Endothelial cell of hepatic sinusoid (primary cell): ENCODE measurements at regions not wholly inside any gene's neighbourhood (a gene's known extent, or its start where the extent isn't known, plus 50 kb on each side); places are given as distances from the start of the nearest gene placed in this dataset.

ENCODE experiments used
- in situ Hi-C: cut with HindIII; loops from 2 replicates; pipeline ENCODE4 v1.10.0; 2017; ENCODE audit warnings: low sequenced_read_pairs

DNA sequence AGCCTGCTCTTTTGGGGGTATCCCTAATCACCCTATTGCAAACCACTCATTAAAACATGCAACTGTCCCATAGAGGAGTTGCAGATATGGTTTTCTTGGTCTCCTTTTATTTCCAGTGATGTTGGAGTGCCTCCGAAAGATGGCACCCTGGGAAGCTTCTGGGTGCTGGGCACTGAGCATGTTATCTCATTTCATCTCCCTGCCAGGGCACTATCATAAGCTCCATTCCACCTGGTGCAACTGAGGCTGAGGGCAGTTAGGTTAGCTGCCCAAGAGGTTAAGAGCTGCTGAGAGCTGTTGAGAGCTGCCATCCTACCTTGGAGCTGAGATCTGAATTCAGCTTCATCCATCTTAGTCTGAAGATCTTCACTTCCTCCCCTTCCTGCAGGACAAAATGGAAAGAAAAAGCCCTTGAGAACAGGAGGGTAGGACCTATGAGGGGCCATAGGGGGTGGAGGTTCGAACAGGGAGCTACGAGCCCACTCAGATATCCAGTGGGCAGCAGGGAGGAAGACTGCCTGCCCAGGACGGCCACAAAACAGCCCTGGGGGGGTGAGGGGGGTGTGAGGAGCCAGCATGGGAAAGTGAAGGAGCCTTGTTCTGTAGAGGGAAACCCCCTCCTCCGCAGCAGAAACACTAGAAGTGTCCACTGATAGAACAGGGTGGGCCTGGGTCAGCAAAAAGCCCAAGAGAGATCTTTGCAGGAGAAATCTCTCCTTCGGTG lies 202.5 kb downstream of the ZFP36L2 start:
- in situ Hi-C loops: no loop called here

DNA sequence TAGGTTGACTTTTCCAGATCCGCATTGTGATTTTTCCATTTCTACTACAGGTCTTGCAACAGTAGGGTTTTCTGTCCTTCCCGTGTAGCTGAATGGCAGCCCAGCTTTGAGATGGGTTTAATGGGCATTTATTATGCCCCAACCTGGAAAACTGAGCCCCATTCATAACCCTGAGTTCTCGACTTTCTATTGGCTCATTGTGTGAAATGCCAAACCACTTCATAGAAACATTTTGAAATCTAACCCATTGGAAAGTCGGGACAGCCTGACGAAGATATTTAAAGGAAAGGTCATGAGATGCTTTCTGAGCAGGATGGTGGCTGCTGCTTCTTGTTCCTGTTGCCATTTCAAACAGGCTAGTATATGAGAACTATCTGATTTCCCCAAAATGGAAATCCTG lies 203.5 kb downstream of the ZFP36L2 start:
- in situ Hi-C loops: no loop called here

DNA sequence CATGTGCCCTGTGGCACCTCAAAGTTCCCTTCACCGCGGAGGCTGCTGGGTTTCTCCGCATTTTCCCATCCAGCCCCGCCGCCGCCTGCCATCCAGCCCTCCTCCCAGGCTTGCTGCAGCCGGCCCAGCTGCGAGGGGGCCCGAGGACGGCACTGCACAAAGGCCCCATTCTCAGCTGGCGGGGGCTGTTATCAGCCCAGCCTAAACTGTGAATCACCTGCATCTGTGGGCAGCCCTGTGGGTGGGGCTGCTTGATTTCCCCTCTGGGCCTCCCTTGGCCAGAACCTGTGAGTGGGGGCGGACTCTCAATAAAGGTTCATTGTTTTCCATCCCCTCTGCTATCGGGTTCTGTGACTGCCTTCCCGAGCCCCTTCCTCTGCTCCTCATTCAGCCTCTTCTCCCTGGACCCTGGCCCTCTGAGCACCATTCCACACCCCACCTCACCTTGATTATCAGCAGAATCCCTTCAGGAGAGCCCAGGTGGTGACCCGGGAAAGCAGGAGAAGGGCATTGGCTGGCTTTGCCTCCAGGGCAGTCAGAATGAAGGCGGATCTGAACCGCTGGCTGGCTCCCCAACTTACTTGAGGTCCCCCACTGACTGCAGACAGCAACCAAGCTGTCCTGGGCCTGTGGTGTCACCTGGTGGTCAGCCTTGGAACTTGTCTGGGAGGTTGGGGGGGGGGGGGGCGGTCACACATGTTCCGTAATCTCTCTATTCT lies 204.5 kb downstream of the ZFP36L2 start:
- in situ Hi-C loops: no loop called here

DNA sequence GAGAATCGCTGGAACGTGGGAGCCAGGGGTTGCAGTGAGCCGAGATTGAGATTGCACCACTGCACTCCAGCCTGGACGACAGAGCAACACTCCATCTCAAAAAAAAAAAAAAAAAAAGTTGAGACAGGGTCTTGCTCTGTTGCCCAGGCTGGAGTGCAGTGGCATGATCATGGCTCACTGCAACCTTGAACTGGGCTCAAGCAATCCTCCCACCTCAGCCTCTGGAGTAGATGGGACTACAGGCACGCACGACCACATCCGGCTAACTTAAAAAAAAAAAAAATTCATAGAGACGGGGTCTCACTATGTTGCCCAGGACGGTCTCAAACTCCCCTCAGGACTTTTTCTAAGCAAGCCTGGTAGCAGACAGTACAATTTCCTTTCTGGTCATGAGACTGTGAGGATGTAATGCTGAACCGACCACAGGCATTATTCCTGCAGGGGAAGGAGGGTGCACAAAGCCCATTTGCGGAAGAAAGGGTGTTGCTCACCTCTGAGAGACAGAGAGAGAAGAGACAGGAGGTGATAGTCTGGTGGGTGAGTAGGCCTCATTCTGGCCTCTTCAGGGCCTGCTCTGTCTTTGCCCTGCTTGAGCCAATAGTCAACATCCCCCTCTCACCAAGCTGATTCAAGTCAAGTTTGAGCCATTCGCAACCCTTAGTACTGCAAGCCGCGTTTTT lies 205.3 kb downstream of the ZFP36L2 start:
- in situ Hi-C loops: no loop called here

DNA sequence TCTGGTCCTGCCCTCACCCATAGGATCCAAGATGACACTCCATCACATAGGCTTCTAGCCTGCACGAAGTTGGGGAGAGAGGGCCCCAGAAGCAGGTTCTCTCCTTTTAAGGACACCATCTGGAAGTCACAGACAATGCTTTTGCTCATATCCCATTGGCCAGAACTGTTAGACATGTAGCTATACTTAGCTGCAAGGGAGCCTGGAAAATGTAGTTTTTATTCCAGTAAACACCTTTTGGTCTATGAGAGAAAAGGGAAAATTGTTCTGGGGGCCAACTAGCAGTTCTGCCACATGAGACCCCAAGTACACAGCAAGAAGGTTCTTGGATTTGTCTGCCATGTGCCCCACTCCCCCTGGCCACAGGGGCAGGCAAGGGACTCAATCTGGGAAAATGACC lies 206.1 kb downstream of the ZFP36L2 start:
- in situ Hi-C loops: no loop called here

DNA sequence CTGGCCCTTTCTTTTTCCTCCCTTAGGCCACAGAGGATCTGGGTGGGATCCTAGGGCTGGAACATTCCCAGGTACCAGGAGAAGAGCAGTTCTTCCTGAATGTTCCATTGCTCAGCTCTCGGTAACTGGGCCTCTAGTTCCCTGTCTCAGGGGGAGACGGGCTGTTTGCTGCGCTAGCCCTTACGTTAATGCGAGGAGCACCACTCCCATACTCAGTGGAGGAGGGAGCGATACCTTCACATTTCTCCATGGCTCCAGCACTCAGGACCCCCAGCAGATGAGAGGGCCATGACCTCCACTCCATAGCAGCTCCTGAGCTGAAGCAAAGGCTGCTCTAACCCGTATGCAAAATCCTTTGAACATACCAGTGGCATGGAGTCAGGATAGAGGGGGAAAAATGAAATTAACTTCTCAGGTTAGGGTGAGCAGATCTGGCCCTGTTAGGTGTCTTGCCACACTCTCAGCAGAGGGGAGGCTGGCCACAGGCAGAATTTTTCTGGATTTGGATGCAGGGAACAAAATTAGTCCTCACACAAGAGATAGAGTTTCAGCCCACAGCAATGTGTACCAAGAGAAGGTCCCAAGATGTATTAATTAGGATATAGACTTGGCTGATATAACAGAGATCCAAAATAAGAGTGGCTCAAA lies 206.7 kb downstream of the ZFP36L2 start:
- in situ Hi-C loops: no loop called here

DNA sequence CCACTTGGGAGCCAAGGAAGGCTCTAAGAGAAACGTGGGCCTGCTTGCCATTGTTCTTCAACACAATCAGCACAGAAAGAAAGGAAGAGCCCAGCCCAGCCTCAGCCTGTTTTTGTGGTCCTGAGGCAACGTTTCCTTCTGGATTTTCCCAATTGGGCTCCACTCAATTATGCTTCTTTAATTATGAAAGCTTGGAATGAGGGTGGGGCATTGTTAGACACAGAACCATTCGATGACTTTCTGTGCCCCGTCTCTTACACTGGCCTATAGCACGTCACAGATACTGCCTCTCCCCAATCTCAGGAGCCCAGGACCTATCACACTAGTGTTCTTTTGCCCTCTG lies 207.4 kb downstream of the ZFP36L2 start:
- in situ Hi-C loops: no loop called here

DNA sequence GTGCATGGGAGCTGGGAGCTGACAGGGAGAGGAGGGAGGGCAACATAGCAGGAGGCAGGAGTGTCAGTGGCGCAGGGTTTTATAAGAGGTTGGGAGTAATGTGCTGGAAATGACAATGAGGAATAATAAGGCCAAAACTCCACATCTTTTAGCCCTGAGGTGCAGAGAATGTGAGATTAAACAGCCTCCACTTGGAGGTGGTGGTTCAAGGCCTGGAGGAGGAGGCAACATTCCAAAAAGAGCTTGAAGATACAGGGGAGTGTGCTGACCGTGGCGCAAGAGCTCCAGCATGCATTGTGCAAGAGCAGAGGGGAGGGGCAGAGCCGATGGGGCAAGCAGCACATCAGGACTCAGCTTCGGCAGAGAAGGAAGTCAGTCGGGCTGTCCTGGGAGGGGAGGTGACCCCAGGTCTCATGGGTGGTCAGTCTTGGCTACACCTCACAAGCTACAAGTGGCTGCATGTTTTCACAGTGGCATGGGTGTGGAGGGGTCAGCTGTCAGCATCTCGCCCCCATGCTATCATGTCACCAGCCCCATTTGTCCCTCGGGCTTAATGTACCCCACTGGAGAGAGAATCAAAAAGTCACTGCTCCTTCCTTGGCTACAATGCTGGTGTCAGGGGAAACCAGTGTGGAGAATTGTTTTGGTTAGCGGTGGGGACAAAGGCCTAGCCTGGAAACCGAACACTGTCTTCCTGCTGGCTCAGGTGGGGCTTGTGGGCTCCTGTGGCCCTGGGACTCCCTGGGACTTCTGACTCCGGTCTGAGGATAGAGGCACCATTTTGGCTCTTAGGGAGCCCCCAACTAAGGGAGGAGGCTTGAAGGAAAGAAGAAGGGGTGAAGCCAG lies 208.0 kb downstream of the ZFP36L2 start:
- in situ Hi-C loops: no loop called here

DNA sequence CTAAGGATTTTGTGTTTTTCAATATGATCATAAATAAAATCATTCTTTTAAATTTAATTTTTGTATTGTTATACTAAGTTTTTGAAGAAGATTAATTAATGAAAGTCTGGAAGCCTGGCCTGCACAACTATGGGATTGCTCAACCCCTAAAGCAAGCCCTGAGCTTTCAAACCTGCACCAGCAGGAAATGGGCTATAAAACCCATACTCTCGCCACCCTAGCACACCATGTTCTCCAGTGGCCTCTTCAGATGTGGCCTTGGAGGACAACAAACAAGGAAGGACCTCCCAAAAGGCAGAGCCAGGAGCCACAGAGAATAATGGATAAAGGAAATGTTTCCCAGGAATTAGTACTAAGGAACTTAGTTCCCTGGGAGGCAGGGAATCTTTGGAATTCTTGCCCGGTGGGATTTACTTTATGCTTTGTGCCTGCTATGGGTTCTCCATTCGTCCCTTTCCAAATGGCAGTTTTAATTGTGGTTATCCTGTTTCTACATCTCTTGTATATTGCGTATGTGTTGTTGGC lies 212.5 kb downstream of the ZFP36L2 start:
- in situ Hi-C loops: no loop called here

DNA sequence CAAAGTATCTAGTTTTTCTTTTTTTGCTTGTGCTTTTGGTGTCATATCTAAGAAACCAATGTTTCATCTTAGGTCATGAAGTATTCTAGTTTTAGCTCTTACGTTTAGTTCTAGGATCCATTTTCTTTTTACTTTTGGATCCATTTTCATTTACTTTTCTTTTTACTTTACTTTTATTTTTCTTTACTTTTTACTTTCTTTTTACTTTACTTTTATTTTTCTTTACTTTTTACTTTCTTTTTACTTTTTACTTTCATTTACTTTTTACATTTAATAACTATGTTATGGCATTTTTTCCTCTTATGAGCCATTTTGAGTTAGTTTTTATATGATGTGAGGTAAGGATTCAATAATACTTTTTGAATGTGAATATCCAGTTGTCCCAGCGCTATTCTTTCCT lies 213.4 kb downstream of the ZFP36L2 start:
- in situ Hi-C loops: no loop called here

DNA sequence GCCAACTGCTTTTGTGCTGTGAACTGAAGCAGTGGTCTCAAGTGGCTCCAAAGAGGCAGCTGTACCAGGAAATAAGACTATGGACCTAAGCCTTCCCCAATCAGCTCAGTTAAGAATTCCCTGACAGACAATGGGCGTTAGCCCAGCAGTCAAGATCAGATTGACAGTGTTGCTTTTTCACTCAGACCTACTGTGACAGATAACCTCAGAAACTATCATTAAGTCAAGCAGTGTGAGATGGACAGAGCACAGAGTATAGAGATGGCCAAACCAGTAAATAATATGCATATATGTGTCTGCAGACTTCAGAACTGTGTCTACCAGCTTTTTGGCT lies 215.3 kb downstream of the ZFP36L2 start:
- in situ Hi-C loops: no loop called here

DNA sequence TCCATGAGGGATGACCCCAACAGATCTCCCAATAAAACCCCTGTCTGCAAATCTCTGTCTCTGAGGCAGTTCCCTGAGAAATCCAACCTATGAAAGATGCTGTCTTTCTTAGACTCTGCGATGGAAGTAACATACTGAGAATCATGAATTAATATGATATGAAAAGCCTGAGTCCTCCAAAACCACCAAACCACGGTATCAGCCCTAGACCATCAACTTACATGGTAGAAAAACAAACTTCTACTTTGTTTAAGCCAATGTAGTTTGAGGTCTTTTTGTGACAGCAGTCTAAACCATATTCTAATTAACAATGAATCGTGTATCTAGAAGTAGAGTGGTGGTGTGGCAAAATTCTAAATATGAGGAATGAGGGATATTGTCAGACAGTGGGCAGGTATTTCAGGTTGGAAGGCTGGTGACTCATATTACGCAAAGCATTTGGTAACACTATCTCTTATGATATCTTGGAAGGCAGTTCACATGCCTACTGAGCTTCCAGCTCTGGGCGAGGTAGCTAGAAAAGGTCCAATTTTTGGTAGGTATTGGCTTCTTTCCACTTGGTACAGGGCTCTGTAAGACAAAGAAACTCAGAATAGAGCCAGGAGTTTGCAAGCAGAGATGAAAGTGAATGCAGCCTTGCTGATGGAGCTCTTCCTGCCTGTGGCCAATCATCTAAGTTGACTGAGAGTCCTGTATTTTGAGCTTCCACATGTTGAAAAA lies 215.8 kb downstream of the ZFP36L2 start:
- in situ Hi-C loops: no loop called here

DNA sequence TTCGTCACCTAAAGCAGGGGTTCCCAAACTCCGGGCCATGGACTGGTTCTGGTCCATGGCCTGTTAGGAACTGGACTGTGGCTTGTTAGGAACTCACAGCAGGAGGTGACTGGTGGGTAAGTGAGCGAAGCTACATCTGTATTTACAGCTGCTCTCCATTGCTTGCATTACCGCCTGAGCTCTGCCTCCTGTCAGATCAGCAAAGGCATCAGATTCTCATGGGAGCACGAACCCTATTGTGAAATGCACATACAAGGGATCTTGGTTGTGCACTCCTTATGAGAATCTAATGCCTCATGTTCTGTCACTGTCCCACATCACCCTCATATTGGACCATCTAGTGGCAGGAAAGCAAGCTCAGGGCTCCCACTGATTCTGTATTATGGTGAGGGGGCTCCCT lies 217.0 kb downstream of the ZFP36L2 start:
- in situ Hi-C loops: no loop called here

DNA sequence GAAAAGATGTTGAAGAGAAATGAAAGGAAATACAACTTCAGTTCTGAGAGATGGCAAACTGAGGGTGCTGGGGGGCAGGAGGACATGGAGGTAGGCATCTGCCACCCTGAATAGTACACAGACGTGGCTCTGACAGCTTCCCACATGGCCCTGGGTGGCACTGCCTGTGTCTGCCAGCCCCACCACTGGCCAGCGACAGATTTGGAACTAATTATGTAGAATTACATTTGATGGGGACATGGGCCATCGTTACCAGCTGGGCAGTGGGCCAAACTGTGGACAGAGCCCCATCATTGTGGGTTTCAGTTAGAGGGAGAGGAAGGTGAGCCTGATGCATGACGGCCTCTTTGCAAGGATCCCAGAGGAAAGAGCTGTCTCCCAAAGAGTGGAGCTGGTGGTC lies 216.0 kb upstream of the HAAO start:
- in situ Hi-C loops: no loop called here

DNA sequence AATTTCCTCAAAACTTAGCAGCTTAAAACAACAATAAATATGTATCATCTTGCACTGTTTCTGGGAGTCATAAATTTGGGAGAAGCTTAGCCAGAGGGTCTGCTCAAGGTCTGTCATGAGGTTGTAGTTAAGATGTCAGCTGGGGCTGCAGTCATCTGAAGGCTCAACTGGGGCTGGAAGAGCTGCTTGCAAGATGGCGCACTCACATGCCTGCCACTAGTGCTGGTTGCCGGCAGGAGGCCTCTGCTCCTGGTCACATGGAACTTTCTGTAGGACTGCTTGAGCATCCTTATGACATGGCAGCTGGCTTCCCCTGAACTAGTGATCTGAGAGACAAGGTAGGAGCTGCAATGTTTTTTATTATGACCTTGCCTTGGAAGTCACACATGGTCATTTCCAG lies 215.5 kb upstream of the HAAO start:
- in situ Hi-C loops: no loop called here

DNA sequence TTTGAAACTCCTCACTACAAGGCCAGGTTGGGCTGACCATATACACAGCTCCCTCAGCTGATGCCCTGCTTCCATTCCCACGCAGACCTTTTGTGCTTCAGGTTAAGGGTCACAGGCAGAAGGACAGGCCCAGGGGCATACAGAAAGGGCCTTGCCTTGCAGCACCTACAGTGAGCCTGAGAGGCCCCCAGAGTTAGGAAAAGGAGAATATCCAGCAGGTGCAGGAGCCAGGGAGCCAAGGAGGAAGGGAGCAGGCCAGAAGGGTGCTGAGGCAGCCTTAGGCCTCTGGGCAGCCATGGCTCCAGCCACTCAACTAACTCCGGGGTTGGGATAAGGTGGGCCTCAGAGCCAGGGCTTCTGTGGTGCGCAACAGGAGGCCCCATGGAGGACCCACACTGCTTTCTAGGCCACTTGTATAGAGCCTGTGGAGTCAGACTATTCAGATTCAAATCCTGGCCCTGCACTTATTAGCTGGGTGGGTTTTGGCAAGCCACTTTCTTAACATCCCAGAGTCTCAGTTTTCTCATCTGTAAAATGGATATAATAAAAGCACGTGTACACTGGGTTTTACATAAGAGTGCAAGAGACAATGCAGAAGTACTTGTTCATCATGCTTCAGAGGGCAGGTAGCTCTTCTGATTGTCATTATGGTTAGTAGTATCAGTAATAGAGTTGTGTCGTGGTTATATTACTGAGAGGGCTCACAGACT lies 214.6 kb upstream of the HAAO start:
- in situ Hi-C loops: no loop called here

DNA sequence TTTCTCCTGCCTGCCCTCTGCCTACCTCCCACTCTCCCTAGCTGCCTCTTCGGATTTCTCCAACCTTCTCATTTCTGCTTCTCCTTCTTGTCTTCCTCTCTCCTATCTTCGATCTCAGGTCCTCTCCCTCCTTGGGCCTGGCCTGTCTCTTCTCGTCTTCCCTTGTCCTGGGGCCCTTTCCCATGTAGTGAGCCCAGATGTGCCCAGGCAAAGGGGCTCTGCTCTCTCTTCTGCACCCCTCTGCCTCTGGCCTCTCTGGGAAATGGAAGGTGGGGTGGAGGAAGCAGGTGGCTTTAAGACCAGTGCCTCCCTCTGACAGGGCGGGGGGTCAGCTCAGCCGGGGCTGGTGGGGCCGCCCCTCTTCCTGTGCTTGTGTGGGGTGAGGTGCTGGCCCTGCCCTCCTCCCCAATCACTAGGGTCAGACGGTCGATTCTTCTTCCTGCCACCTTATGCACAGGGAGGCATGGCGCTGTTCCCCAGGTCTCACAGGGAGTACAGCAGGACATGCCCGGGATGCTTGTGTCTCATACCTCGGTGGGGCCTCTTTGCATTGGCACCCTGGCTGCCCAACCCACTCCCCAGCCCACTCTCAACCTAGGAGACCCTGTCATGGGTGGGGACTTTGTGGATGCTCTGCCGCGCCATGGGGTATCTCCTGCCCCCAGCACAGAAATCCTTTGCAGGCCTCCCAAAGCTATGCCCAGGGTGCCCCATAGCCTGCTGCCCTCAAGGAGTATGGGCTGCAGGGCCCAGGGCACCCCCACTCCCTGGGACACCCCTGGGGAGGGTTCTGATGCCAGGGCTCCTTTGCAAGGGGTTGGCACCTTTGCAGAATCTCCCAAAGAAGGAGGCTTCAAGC lies 213.8 kb upstream of the HAAO start:
- in situ Hi-C loops: no loop called here

DNA sequence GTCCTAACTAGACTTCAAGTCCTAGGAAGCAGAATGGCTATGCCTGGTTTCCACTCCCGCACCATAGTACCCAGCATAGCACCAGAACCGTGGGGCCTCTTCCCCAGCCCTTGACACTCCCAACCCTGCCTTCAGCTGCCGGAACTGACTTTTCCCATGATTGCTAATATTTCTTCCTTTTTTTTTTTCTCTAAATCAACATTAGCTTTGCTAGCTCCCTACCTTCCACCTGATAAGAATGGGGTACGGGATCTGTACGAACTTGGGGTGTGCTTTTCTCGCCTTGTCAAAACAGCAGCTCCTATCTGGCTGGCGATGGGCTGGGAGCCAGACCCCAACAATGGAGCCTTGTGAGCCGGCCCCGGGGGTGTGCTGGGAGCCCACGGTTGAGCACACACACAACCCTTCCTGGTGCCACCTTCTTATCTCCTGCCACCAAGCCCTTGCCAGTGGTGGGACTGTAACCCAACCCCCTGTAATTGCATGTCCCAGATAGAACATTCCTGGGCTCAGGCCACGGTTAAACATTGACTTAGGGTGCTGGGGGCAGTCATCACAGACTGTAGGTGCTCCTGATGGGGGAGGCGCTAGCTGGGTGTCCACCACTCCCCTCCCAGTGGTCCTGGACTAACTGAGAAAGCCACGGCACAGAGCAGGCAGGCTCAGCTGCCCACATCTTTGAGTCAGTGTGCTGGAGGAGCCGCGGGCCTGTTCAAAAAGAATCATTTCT lies 213.0 kb upstream of the HAAO start:
- in situ Hi-C loops: no loop called here
